Kidney (tissue), 13 donors: ENCODE measurements at regions not wholly inside any gene's neighbourhood (a gene's known extent, or its start where the extent isn't known, plus 50 kb on each side); places are given as distances from the start of the nearest gene placed in this dataset.

Source experiments
- DNase-seq, 5 donors: peaks; one replicate each; pipeline ENCODE4 v3.0.0-alpha.2; 2013 to 2020
- FAIRE-seq: peaks from 2 replicates; lab custom pipeline; 2012; peaks lifted over from hg19 to GRCh38; lab: Jason Lieb, UNC
- H3K27ac ChIP-seq, 2 donors: one replicate each; pipeline ENCODE4 v1.7.0; 2013; ENCODE audit warnings: low read depth in 2 of 2, low read length in 2 of 2, inconsistent platforms in 1 of 2
- H3K27me3 ChIP-seq: one replicate; pipeline ENCODE4 v1.7.1; 2013; ENCODE audit warnings: low read length, inconsistent platforms; ENCODE audit not compliant: control insufficient read depth, insufficient read depth
- H3K36me3 ChIP-seq, 3 donors: one replicate each; pipeline versions ENCODE4 v1.7.0 to v1.7.1; 2013; ENCODE audit warnings: low read length in 3 of 3, control low read depth in 1 of 3, inconsistent platforms in 1 of 3; ENCODE audit not compliant: insufficient read depth in 3 of 3, control insufficient read depth in 2 of 3
- H3K4me1 ChIP-seq, 3 donors: one replicate each; pipeline versions ENCODE4 v1.7.0 to v1.7.1; 2013; ENCODE audit warnings: low read length in 3 of 3, inconsistent platforms in 1 of 3, low read depth in 1 of 3; ENCODE audit not compliant: control insufficient read depth in 2 of 3, insufficient read depth in 2 of 3
- H3K4me3 ChIP-seq, 3 donors: one replicate each; pipeline versions ENCODE4 v1.7.0 to v1.8.1; 2013; ENCODE audit warnings: low read length in 3 of 3, control low read depth in 1 of 3, inconsistent platforms in 1 of 3
- H3K9ac ChIP-seq, 3 donors: one replicate each; pipeline versions ENCODE4 v1.7.0 to v1.7.1; 2013; ENCODE audit warnings: low read length in 3 of 3, control low read depth in 1 of 3, inconsistent platforms in 1 of 3
- H3K9me3 ChIP-seq, 3 donors: one replicate each; pipeline versions ENCODE4 v1.7.0 to v1.7.1; 2013; ENCODE audit warnings: low read length in 3 of 3, control low read depth in 1 of 3, inconsistent platforms in 1 of 3; ENCODE audit not compliant: control insufficient read depth in 2 of 3, insufficient read depth in 1 of 3
- intact Hi-C: fragments of 100-400 bp; cut with DNase I; formaldehyde crosslinking; loops from one replicate; pipeline ENCODE4 v1.11.1; 2022
- TF ChIP-seq, protein P1 (sequence below): IDR thresholded peaks from 3 replicates; pipeline ENCODE4 v1.5.1; 2012; ENCODE audit warnings: mild to moderate bottlenecking, moderate library complexity, borderline replicate concordance; ENCODE audit not compliant: insufficient read depth; ENCODE audit errors: extremely low read depth
- donor health status: control.
- donor health status: control.
- donor health status: control.
- donor health status: control.
- donor health status: control.
- donor health status: DM: yes; HTN: yes; CAD: no.
- donor health status: Normal renal cell carcinoma (clear cell type).

DNA sequence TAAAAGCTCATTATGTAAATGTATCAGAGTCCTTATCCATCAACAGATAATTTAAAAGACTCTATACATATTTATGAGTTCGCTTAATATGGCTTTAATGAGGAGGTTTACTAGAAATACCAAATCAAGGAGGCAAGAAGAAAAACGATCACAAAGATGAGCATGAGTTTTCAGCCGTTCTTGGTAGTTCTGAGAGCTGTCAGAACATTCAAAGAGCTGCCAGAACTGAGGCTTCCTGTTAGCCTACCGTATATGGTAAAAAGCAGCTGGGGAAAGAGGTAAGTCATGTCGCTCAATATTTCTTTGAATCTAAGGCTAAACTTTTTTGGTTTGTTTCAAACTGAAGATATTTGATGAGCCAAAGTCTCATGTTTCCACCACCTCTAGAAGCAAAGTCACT, 115.3 kb upstream of the PLXNC1 start:
- DNase-seq (no peak), FAIRE-seq (no peak)
- intact Hi-C loops = no loop called here
- TF ChIP-seq, protein P1, sequence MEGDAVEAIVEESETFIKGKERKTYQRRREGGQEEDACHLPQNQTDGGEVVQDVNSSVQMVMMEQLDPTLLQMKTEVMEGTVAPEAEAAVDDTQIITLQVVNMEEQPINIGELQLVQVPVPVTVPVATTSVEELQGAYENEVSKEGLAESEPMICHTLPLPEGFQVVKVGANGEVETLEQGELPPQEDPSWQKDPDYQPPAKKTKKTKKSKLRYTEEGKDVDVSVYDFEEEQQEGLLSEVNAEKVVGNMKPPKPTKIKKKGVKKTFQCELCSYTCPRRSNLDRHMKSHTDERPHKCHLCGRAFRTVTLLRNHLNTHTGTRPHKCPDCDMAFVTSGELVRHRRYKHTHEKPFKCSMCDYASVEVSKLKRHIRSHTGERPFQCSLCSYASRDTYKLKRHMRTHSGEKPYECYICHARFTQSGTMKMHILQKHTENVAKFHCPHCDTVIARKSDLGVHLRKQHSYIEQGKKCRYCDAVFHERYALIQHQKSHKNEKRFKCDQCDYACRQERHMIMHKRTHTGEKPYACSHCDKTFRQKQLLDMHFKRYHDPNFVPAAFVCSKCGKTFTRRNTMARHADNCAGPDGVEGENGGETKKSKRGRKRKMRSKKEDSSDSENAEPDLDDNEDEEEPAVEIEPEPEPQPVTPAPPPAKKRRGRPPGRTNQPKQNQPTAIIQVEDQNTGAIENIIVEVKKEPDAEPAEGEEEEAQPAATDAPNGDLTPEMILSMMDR = no peak
- H3K4me1 ChIP-seq = no peaks in the 10 kb centered on the region
- no peaks in the 10 kb centered on the region for H3K27me3 ChIP-seq
- H3K36me3 ChIP-seq = no peaks in the 10 kb centered on the region
- H3K9ac ChIP-seq = no peak overlapping the region
- no peaks in the 10 kb centered on the region for H3K9me3 ChIP-seq
- H3K27ac ChIP-seq = no peak overlapping the region
- no peak overlapping the region for H3K4me3 ChIP-seq

DNA sequence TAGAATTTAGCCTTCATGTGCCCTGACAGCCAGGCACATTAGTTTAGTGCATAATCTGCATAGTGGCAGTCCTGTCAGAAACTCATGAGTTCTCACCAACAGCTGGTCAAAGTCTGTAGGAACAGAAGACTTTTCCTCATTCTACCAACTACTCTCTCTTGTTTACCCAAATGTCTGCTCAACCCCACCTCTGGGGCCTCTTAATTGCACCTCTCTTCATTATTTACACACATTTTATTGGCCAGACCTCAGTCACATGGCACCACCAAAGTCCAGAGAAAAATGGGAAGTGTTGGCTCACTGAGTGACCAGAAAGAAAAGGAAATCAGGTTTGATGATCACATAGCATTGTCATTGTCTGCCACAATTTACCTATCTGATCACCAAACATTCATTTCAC, 114.6 kb upstream of the PLXNC1 start:
- no peak overlapping the region for H3K27ac ChIP-seq
- intact Hi-C loops = no loop called here
- no peaks in the 10 kb centered on the region for H3K36me3 ChIP-seq
- no peak overlapping the region for H3K9ac ChIP-seq
- TF ChIP-seq, protein P1 = no peak
- FAIRE-seq (no peak), DNase-seq (no peak)
- H3K4me1 ChIP-seq = no peaks in the 10 kb centered on the region
- H3K27me3 ChIP-seq = no peaks in the 10 kb centered on the region
- H3K9me3 ChIP-seq = no peaks in the 10 kb centered on the region
- no peak overlapping the region for H3K4me3 ChIP-seq

DNA sequence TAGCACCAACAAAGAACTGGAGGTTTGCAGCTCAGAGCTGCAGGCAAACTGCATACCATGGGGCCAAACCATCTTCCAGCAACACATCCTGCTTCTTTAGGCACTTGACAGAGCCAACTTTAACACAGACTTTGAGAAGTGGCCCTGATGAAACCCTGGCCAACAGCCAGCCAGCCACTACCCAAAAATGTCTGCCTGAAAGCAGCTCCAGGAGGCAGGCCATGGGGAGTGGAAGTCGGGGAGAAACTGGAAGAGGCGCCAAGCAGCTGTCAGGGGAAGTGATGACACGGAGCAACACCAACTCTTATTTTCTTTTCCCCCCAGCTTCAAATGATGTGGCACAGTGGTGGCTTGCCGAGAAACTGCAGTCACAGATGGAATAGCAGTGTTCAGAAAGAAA, 110.9 kb upstream of the PLXNC1 start:
- Histone ChIP-seq H3K27me3 (no peaks in the 10 kb centered on the region), H3K4me1 (no peaks in the 10 kb centered on the region), H3K36me3 (no peaks in the 10 kb centered on the region), H3K9ac (no peak overlapping the region), H3K4me3 (no peak overlapping the region), H3K27ac (no peak overlapping the region), H3K9me3 (peaks cover 0 to 6% (median 0%) of the 10 kb centered on the region in 3 donors)
- intact Hi-C loops = no loop called here
- DNase-seq (no peak), FAIRE-seq (no peak)
- TF ChIP-seq, protein P1 = no peak

DNA sequence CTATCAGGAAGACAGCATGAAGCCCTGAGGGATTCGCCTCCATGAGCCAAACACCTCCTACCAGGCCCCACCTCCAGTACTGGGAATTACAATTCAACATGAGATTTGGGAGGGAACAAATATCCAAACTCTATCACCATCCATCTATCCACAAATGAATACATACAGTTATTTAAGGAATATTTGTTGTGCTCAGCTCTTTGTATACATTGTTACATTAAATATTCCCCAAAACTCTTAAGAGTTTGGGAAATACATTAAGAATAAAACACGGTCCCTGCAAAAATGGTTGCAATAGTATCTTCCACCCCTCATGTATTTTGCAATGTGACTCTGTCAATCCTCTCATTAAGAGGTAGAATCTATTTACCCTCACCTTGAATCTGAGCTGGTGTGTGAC, 109.8 kb upstream of the PLXNC1 start:
- no peaks in the 10 kb centered on the region for H3K27me3 ChIP-seq
- H3K9me3 ChIP-seq = peaks cover 0 to 6% (median 0%) of the 10 kb centered on the region in 3 donors
- H3K4me3 ChIP-seq = no peak overlapping the region
- no peaks in the 10 kb centered on the region for H3K4me1 ChIP-seq
- TF ChIP-seq, protein P1 = no peak
- FAIRE-seq = no peak
- H3K9ac ChIP-seq = no peak overlapping the region
- DNase-seq = no peak
- H3K27ac ChIP-seq = no peak overlapping the region
- intact Hi-C loops = no loop called here
- no peaks in the 10 kb centered on the region for H3K36me3 ChIP-seq
